ENCODE measurements at regions not wholly inside any gene's neighbourhood (a gene's known extent, or its start where the extent isn't known, plus 50 kb on each side); places are given as distances from the start of the nearest gene placed in this dataset.

GRCh38 chr11:23377909-23378308 lies 517.6 kb upstream of the CCDC179 start:
- TF ChIP-seq CTCF (IDR thresholded peaks at IDR 0.05) (no peak), POLR2A (IDR thresholded peaks at IDR 0.05) (no peak)
